Esophagus muscularis mucosa (tissue), 4 donors: ENCODE measurements at regions not wholly inside any gene's neighbourhood (a gene's known extent, or its start where the extent isn't known, plus 50 kb on each side); places are given as distances from the start of the nearest gene placed in this dataset.

ENCODE experiments used
- DNase-seq: peaks from one replicate; pipeline ENCODE4 v3.0.0-alpha.2; 2017; ENCODE audit errors: extremely low spot score
- H3K27ac ChIP-seq, 4 donors: fragments of 200-600 bp; sonication (generic); replicated peaks in 1 of 4; 1 replicate in 3 of 4; 2 replicates in 1 of 4; pipeline ENCODE4 v1.5.1; 2016 to 2019; ENCODE audit warnings: mild to moderate bottlenecking in 1 of 4
- H3K27me3 ChIP-seq, 4 donors: fragments of 200-600 bp; sonication (generic); one replicate each; pipeline versions ENCODE4 v1.5.1 to v1.6.0; 2016 to 2019
- H3K36me3 ChIP-seq, 4 donors: fragments of 200-600 bp; sonication (generic); one replicate each; pipeline ENCODE4 v1.5.1; 2016 to 2019
- H3K4me1 ChIP-seq, 4 donors: fragments of 200-600 bp; sonication (generic); one replicate each; pipeline ENCODE4 v1.5.1; 2016 to 2019
- H3K4me3 ChIP-seq, 4 donors: fragments of 200-600 bp; sonication (generic); 1 replicate in 2 of 4; 2 replicates in 2 of 4; pipeline ENCODE4 v1.5.1; 2016 to 2019; ENCODE audit warnings: mild to moderate bottlenecking in 4 of 4, moderate library complexity in 1 of 4
- H3K9me3 ChIP-seq, 4 donors: fragments of 200-600 bp; sonication (generic); 1 replicate in 3 of 4; 2 replicates in 1 of 4; pipeline ENCODE4 v1.5.1; 2016 to 2019
- EP300 ChIP-seq: sonication (generic); formaldehyde crosslinking; IDR thresholded peaks from one replicate; pipeline ENCODE4 v1.6.1; 2017; ENCODE audit warnings: antibody characterized with exemption
- POLR2A ChIP-seq: fragments of 450-650 bp; IDR thresholded peaks from one replicate; pipeline ENCODE4 v1.6.1; 2017; ENCODE audit warnings: antibody characterized with exemption, moderate library complexity, mild to moderate bottlenecking, low read depth
- POLR2AphosphoS5 ChIP-seq, 2 donors: sonication (generic); formaldehyde crosslinking; IDR thresholded peaks; one replicate each; pipeline ENCODE4 v1.6.1; 2017; ENCODE audit warnings: antibody characterized with exemption in 2 of 2
- WGBS: methylation state at CpG from one replicate; pipeline ENCODE4 v1.1.5; 2018; 5-methylcytosine and 5-hydroxymethylcytosine counted together
- intact Hi-C: fragments of 100-400 bp; cut with DNase I; formaldehyde crosslinking; loops from one replicate; pipeline ENCODE4 v1.15.1; 2023
- TF ChIP-seq, protein P1 (sequence below), 3 experiments: fragments of 200-600 bp in 2 of 3; fragments of 450-650 bp in 1 of 3; sonication (generic) in 2 of 3; IDR thresholded peaks; one replicate each; pipeline ENCODE4 v1.5.1; 2017 to 2019; ENCODE audit warnings: antibody characterized with exemption in 3 of 3, mild to moderate bottlenecking in 2 of 3, moderate library complexity in 1 of 3

GRCh38 chr2:126368758-126369157, 287.2 kb upstream of the GYPC start:
- H3K9me3 ChIP-seq, result no peaks in the 10 kb centered on the region
- TF ChIP-seq, protein P1, sequence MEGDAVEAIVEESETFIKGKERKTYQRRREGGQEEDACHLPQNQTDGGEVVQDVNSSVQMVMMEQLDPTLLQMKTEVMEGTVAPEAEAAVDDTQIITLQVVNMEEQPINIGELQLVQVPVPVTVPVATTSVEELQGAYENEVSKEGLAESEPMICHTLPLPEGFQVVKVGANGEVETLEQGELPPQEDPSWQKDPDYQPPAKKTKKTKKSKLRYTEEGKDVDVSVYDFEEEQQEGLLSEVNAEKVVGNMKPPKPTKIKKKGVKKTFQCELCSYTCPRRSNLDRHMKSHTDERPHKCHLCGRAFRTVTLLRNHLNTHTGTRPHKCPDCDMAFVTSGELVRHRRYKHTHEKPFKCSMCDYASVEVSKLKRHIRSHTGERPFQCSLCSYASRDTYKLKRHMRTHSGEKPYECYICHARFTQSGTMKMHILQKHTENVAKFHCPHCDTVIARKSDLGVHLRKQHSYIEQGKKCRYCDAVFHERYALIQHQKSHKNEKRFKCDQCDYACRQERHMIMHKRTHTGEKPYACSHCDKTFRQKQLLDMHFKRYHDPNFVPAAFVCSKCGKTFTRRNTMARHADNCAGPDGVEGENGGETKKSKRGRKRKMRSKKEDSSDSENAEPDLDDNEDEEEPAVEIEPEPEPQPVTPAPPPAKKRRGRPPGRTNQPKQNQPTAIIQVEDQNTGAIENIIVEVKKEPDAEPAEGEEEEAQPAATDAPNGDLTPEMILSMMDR (IDR thresholded peaks at IDR 0.05), result no peak
- TF ChIP-seq EP300 (no peak), POLR2AphosphoS5 (IDR thresholded peaks at IDR 0.05) (no peak), POLR2A (no peak)
- intact Hi-C loops, result no loop called here
- H3K27ac ChIP-seq, result no peak overlapping the region
- H3K36me3 ChIP-seq, result no peaks in the 10 kb centered on the region
- no peak overlapping the region for H3K4me3 ChIP-seq
- H3K4me1 ChIP-seq, result no peaks in the 10 kb centered on the region
- 76% methylated on average over 2 of the region's 2 CpGs for WGBS
- no peak for DNase-seq
- no peaks in the 10 kb centered on the region for H3K27me3 ChIP-seq

GRCh38 chr2:126370201-126370600, 285.8 kb upstream of the GYPC start:
- no peaks in the 10 kb centered on the region for H3K4me1 ChIP-seq
- TF ChIP-seq, protein P1 (IDR thresholded peaks at IDR 0.05), result no peak
- no peak for TF ChIP-seq EP300
- TF ChIP-seq POLR2A, result no peak
- no peak for TF ChIP-seq POLR2AphosphoS5 (IDR thresholded peaks at IDR 0.05)
- no peak for DNase-seq
- WGBS, result 74% methylated on average over 2 of the region's 2 CpGs
- no peak overlapping the region for H3K4me3 ChIP-seq
- intact Hi-C loops, result no loop called here
- H3K36me3 ChIP-seq, result no peaks in the 10 kb centered on the region
- no peaks in the 10 kb centered on the region for H3K27me3 ChIP-seq
- H3K9me3 ChIP-seq, result no peaks in the 10 kb centered on the region
- no peak overlapping the region for H3K27ac ChIP-seq

- Histone ChIP-seq H3K9me3 (no peaks in the 10 kb centered on the region), H3K36me3 (no peaks in the 10 kb centered on the region), H3K27ac (no peak overlapping the region), H3K4me1 (no peaks in the 10 kb centered on the region), H3K27me3 (no peaks in the 10 kb centered on the region), H3K4me3 (no peak overlapping the region)
- intact Hi-C loops, result no loop called here
- WGBS, result 100% methylated on average over 3 of the region's 4 CpGs
- DNase-seq, result no peak
- no peak for TF ChIP-seq POLR2AphosphoS5 (IDR thresholded peaks at IDR 0.05)
- TF ChIP-seq POLR2A, result no peak
- no peak for TF ChIP-seq EP300
- TF ChIP-seq, protein P1 (IDR thresholded peaks at IDR 0.05), result no peak
Observed at GRCh38 chr2:126372406-126372805, 283.6 kb upstream of the GYPC start.

DNA sequence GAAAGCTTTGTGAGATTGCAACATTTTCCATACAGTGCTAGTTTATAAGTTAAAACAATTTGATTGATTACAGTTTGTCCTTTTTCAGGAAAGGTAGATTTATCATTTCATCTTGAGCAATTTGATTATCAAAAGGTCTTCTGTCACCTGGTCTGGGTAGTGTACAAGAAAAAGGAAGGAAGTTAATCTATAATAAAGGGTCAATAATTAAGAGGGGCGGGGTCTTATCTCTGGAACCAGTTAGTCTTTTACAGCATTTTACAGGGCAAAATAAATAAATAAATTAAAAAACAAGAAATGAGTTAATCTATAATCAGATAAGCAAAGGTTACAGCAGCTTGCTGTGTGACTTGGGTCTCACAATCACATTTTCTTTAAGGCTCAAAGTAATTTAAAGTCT, 277.8 kb upstream of the GYPC start:
- Histone ChIP-seq H3K4me3 (no peak overlapping the region), H3K27me3 (no peaks in the 10 kb centered on the region), H3K27ac (no peak overlapping the region), H3K36me3 (no peaks in the 10 kb centered on the region), H3K4me1 (no peaks in the 10 kb centered on the region), H3K9me3 (no peaks in the 10 kb centered on the region)
- no peak for TF ChIP-seq POLR2AphosphoS5 (IDR thresholded peaks at IDR 0.05)
- TF ChIP-seq EP300, result no peak
- TF ChIP-seq, protein P1 (IDR thresholded peaks at IDR 0.05), result no peak
- no peak for TF ChIP-seq POLR2A
- no peak for DNase-seq
- intact Hi-C loops, result no loop called here
- 93% methylated on average over 1 of the region's 1 CpG for WGBS

DNA sequence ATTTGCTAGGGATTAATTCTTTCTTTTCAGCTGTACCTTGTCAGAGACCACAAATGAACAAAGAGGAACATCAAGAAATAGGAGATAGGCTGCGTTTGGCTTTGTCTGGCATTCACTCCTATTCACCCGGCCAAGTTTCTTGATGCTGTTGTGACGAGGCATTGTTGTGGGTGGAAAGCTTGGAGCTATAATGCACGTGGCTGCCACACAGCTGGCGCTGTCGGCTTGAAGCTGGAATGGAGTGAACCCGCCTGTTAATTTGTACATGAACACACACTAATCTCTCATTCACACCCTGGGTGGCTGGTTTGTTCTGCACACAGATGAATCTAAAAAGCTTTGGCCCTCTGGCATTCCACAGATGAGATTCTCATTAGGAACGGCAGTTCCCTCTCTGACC, 274.9 kb upstream of the GYPC start:
- TF ChIP-seq POLR2A, result no peak
- TF ChIP-seq EP300, result no peak
- Histone ChIP-seq H3K36me3 (no peaks in the 10 kb centered on the region), H3K9me3 (peaks cover 0 to 4% (median 0%) of the 10 kb centered on the region in 4 donors), H3K27me3 (no peaks in the 10 kb centered on the region), H3K27ac (no peak overlapping the region), H3K4me3 (no peak overlapping the region), H3K4me1 (no peaks in the 10 kb centered on the region)
- 65% methylated on average over 8 of the region's 8 CpGs for WGBS
- intact Hi-C loops, result no loop called here
- DNase-seq, result no peak
